Stimulated activated CD8-positive, alpha-beta memory T cell treated with anti-CD3 and anti-CD28 coated beads, Interleukin-7, amount 100 ng/mL, for 4 hours (primary cell): ENCODE measurements at regions not wholly inside any gene's neighbourhood (a gene's known extent, or its start where the extent isn't known, plus 50 kb on each side); places are given as distances from the start of the nearest gene placed in this dataset.

Source experiments
- DNase-seq, 2 donors: peaks; one replicate each; pipeline ENCODE4 v3.0.0-alpha.2; 2020; ENCODE audit warnings: low read depth in 2 of 2

DNA sequence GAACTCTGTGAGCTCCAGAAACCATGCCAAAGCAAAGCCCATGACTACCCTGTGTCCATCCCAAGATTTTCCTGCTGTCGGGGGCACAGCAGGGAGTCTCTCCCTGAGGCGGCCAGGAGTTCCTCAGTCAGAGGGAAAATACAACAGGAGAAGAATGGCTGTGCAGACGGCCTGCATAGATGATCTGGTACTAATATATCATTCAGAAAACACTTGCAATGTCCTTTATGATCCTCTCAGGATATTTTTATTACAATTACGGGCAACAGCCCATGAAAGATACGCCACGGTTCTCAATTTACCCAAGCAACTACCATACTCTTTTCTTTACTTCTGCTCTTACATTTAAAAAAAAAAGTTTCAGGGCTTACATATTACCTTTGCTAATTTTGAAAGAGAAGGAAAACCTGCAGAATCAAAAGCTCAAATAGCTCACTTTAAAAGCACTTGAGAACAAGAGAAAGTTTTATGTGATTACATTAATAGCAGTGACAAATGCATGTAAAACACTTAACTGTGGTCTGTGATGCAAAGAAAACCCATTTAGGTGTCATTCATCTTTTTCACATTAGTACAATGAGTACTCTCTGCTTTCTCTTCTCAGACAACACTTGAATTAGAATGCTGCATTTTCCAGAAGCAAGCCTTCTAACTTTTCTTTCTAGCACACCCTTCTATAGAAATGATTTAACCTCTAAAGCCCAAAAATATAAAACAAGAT, 460.8 kb downstream of the KLF5 start:
- no peak for DNase-seq

DNA sequence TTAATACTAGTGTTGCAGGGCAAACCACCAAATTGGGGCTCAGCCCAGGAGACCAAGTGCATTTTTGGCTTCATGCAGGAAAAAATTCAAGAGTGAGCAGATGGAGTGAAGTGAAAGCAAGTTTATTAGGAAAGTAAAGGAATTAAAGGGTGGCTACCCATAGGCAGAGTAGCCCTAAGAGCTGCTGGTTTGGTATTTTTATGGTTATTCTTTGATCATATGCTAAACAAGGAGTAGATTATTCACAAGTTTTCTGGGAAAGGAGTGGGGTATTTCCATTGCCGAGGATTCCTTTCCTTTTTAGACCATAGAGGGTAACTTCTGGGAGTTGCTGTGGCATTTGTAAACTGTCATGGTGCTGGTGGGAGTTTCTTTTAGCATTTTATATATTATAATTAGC, 459.0 kb downstream of the KLF5 start:
- DNase-seq = no peak

- no peak for DNase-seq
These were observed 457.9 kb downstream of the KLF5 start for GRCh38 chr13:73516731-73517130.

DNA sequence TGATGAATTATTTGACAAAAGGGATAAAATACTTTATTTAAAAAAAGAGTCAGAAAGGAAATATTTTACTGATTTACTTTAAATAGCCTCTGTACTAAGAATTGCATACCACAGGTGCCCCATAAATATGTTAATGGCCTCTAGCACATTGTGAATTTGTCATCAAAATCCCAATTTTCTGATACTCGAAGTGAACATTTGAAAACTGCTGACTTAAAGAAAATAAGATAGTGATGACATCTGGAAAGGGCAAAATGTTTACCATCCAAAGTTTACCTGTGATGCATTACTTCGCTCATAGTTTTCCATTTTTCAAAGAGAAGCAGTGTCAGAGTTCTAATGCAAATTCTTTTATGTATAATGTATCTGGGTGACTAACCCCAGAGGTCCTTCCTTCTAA, 455.4 kb downstream of the KLF5 start:
- no peak for DNase-seq

GRCh38 chr13:73513751-73514150, 454.9 kb downstream of the KLF5 start:
- DNase-seq = no peak

GRCh38 chr13:73508841-73509240, 450.0 kb downstream of the KLF5 start:
- no peak for DNase-seq

DNA sequence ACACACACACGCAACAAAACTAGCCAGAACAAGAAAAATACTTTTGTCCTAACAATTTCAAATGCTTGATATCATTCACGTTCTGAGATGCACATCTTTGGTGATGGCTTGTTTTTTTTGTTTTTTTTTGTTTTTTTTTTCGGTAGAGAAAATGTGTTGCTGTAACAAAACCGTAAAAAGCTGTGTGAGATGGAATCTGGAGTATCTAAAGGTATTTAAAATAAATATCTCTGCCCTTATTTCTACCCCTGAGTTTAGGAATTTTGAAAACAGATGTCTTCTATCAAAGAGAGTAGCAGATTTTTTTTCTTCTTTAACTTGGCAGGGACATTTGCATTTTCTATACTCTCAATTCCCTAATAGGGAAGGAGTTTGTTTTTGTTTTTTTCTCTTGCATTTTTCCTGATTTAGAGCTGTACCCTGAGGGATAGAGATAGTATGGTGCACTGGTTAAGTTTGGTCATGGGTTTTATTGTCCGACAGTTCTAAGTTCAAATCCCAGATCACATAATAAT, 446.6 kb downstream of the KLF5 start:
- no peak for DNase-seq

DNA sequence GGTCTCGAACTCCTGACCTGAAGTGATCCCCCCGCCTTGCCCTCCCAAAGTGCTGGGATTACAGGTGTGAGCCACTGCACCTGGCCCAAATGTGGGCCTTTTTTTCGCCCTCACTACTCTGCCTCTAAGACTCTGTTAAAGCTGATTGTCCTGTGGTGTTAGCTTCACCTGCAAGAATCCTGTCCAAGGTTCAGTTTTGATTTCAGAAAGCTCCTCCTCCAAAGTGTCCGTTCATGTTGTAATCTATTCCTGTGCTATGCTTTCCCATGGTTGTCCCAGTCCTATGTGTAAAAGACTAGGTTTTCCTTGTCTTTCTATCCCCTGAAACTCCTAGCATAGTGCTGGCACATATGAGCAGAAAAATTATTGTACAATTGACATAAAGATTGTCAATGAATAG, 440.9 kb downstream of the KLF5 start:
- no peak for DNase-seq

DNA sequence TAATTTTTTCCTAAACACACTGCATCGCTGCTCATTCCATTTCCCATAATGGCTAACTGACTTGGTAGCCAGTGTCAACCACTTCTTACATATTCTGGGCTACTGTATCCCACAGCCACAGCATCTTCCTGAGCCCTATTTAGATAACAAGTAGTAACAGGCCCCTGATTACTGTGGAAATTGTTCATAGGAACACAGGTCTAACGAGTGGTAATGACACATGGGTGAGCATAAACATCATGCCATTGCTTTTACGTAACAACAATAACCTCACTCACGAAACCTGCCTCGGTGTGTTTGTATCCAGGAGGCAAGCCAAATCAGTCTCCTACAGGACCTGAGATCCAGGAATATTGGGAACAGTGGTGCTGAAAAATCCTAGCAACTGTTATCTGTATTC, 438.6 kb downstream of the KLF5 start:
- no peak for DNase-seq

DNA sequence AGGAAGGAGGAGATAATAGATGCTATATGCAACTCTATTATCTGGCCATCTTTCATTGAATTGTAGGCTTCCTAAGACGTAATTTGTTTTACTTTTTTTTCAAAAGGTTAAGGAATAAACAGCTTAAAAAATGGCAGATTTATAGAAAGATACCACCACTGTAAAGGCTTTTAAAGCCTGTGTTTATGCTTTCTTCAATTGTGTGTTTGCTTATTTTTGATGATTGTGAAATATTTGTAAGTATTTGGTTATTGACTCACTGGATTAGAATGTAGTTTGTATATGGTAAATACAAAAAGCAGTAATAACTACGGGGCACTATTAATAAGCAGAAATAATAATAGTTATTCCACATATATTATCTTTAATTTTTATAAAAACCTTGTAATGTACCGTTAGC, 437.9 kb downstream of the KLF5 start:
- DNase-seq = no peak

DNA sequence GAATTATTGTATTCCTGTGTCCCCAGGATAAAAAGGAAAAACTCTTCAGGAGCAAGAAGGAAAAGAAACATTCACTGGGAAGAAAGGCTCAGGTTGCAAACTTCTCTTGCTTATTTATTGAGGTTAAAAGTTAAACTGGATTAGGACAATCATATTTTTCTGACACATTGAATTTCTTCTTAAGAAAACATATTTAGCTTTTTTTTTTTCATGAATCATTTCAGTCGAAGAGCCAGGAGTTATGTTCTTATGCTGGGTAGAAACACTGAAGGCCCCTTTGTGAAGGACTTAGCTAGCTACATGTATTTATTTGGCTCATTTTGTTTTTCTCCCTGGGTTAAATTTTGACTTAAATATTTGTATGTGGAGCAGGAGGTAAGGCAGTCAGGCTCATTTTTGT, 434.0 kb downstream of the KLF5 start:
- no peak for DNase-seq

GRCh38 chr13:73482556-73482955, 423.8 kb downstream of the KLF5 start:
- DNase-seq = no peak

DNA sequence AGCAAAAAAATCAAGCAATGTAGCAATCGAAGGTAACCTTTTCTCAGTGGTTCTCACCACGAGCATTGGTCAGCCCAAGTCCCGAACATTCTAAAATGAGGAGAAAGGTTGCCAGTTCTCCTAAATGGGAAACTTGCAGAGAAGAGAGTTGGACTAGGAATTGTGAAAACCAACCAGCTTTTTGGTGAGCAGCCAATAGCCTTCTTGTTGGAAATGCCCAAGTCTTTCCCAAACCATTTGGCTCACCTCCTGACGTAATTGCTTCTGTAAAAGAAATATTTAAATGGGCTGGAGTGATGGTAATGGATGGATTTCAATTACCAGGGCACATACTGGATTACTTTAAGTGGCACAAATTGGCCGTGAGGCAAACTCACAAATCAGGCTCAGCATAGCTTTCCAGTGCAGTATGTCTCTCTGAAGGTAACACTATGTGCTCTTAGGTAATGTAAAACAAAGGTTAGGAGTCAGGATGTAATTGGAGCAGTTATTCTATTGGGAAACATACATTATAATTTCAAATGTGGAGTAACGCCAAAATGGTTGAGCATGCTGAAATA, 423.2 kb downstream of the KLF5 start:
- no peak for DNase-seq

GRCh38 chr13:73480779-73481559, 422.2 kb downstream of the KLF5 start:
- DNase-seq = no peak

DNA sequence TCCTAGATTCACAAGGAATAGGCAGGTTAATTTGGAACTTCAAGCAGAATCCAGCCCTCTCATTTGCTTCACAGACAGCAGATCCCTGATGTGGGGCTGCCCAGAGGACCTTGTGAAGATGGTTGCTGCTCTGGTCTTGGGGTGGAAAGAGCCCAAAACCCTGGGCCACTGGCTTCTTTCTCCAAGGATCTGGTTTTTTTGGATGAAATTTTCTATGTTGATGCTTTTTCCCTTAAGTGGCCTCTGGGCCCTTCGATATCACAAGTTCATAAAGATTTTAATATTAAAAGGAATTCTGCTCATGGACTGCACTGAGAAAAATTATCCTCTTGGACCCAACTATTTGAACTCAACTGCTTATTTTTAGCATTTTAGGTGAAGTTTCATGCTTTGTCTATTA, 421.1 kb downstream of the KLF5 start:
- no peak for DNase-seq

DNA sequence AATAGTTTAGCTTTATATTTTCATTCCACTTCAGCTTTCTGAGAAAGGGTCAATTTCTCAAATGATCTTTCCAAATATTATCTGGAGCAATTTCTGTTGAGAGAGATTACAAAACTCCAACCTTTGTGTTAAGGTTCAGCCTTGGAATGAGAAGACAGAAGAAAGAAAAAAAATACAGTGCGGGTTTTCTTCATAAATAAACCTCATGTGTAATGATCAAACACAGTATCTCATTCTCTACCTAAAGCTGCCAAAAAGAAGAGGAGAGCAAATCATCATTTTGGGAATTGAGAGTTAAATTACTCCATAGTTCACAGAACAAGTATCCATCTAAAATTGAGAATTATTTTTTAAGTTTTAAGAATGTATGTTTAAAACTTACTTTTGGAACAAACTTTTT, 420.5 kb downstream of the KLF5 start:
- no peak for DNase-seq

- no peak for DNase-seq
These were observed 418.6 kb downstream of the KLF5 start for GRCh38 chr13:73477441-73477840.

DNA sequence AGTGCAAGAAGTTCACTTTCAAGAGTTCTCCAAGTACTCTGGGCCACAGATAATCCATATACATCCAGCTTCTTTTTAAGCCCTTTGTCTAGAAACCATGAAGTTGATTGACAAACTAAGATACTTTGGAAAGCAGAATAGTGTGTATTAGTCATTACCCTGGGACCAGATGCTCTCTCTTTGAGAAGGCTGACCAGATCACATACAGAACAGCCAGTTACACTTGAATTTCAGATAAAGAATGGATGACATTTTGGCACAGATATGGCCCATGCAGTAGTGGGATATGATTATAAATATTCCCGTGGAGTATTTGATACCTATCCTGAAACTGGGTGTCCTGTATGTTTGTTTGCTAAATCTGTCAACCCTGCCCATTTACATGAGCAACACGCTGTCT, 414.2 kb downstream of the KLF5 start:
- no peak for DNase-seq

DNA sequence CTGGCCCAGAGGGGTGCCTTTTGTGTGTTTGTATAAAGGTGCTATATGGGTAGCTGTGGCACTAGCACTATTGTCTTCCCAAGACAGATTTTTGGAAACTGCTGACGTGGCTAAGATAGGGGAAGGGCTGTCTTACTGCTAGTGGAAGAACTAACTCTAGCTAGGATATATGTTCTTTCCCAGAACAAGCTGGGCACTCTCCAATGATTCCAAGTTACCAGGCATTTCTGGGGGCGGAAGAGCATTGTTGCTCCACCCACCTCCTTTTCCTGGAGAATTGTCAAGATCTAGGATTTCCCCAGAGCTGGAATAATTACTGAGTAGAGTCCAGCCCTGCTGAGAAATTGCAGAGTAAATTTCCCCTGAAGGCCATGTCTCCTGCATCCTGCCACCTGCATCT, 408.3 kb downstream of the KLF5 start:
- DNase-seq = no peak

DNA sequence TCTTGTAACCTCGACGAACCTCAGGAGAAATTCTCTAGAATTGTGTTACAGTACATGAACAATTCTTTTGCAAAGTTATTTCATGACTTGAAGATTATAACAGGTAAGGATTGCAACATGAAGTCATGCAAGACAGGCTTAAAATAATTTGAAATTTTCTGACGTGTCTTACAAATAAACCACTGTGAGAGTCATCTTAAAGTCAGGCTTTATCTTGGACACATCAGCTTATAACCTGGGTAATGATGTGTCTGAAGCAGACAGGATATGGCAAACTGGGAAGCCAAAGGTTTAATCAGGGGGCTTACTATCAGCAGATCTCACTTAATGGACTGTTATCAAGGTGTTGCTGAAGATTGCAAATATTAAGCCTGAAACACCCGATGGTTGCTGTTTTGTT, 407.8 kb downstream of the KLF5 start:
- DNase-seq = no peak

- no peak for DNase-seq
These were observed 406.8 kb downstream of the KLF5 start for GRCh38 chr13:73465617-73465971.

- no peak for DNase-seq
These were observed 406.2 kb downstream of the KLF5 start for GRCh38 chr13:73464758-73465616.
